Naive thymus-derived CD8-positive, alpha-beta T cell (primary cell): ENCODE measurements at regions not wholly inside any gene's neighbourhood (a gene's known extent, or its start where the extent isn't known, plus 50 kb on each side); places are given as distances from the start of the nearest gene placed in this dataset.
"Not testable (repeated sequence)": the region's sequence is repeated elsewhere in the genome, so short reads cannot be mapped to it uniquely, and the experiment has no call there.

ENCODE experiments used
- ATAC-seq, 2 donors: fragments of 150-1000 bp; cut with Tn5 transposase in 1 of 2; sonication (Bioruptor Pico), chemical (Tn5 transposase) in 1 of 2; 1 replicate in 1 of 2; 2 replicates in 1 of 2; pipeline ENCODE4 v1.10.0; 2021; ENCODE audit warnings: mild to moderate bottlenecking in 2 of 2, moderate library complexity in 2 of 2
- POLR2A ChIA-PET: fragments of 350-600 bp; sonication (Branson Sonifier 250); formaldehyde crosslinking; loops from one replicate; lab custom pipeline; 2021; ENCODE audit warnings: antibody characterized with exemption; lab: Charles Lee
- DNase-seq, 10 donors: peaks; one replicate each; pipeline versions ENCODE4 v3.0.0 to v3.0.0-alpha.2; 2020 to 2022
- H3K27ac Mint-ChIP-seq, 10 donors: one replicate each; pipeline ENCODE4 v1.8.0; 2020 to 2022; ENCODE audit warnings: mild to moderate bottlenecking in 10 of 10, mixed read lengths in 10 of 10, moderate library complexity in 4 of 10, inconsistent platforms in 1 of 10
- H3K27me3 Mint-ChIP-seq, 5 donors: one replicate each; pipeline ENCODE4 v1.8.0; 2021 to 2022; ENCODE audit warnings: mixed read lengths in 5 of 5
- H3K36me3 Mint-ChIP-seq, 3 donors: one replicate each; pipeline ENCODE4 v1.8.0; 2020 to 2022; ENCODE audit warnings: mixed read lengths in 3 of 3, mild to moderate bottlenecking in 2 of 3, inconsistent platforms in 1 of 3
- H3K4me1 Mint-ChIP-seq, 4 donors: one replicate each; pipeline ENCODE4 v1.8.0; 2021 to 2022; ENCODE audit warnings: mixed read lengths in 4 of 4
- H3K4me3 Mint-ChIP-seq, 10 donors: one replicate each; pipeline ENCODE4 v1.8.0; 2020 to 2022; ENCODE audit warnings: mild to moderate bottlenecking in 10 of 10, mixed read lengths in 10 of 10, moderate library complexity in 6 of 10, inconsistent platforms in 1 of 10
- H3K9me3 Mint-ChIP-seq, 9 donors: one replicate each; pipeline ENCODE4 v1.8.0; 2020 to 2022; ENCODE audit warnings: mixed read lengths in 9 of 9, mild to moderate bottlenecking in 3 of 9, inconsistent platforms in 1 of 9, moderate library complexity in 1 of 9

- ATAC-seq (no peak), DNase-seq (no peak)
- POLR2A ChIA-PET: no interaction called here
- Mint-ChIP-seq H3K36me3 (peaks cover 0 to 6% (median 3%) of the 10 kb centered on the region in 3 donors), H3K4me1 (peaks cover 2 to 6% (median 4%) of the 10 kb centered on the region in 4 donors), H3K27ac (no peak overlapping the region), H3K27me3 (no peaks in the 10 kb centered on the region), H3K4me3 (no peak overlapping the region), H3K9me3 (peaks cover 0 to 6% (median 2%) of the 10 kb centered on the region in 9 donors)
Measured at GRCh38 chr2:37764739-37765138, 93.3 kb upstream of the CDC42EP3 start.

GRCh38 chr2:37766106-37766505, 94.7 kb upstream of the CDC42EP3 start:
- POLR2A ChIA-PET: no interaction called here
- no peaks in the 10 kb centered on the region for H3K27me3 Mint-ChIP-seq
- H3K9me3 Mint-ChIP-seq: peaks cover 0 to 9% (median 4%) of the 10 kb centered on the region in 9 donors
- H3K27ac Mint-ChIP-seq: no peak overlapping the region
- H3K4me1 Mint-ChIP-seq: peaks cover 2 to 6% (median 4%) of the 10 kb centered on the region in 4 donors
- ATAC-seq (no peak), DNase-seq (no peak)
- H3K4me3 Mint-ChIP-seq: no peak overlapping the region
- peaks cover 0 to 10% (median 8%) of the 10 kb centered on the region in 3 donors for H3K36me3 Mint-ChIP-seq

GRCh38 chr2:37767046-37767445, 95.6 kb upstream of the CDC42EP3 start:
- POLR2A ChIA-PET: no interaction called here
- no peak for ATAC-seq
- Mint-ChIP-seq H3K36me3 (peaks cover 0 to 12% (median 8%) of the 10 kb centered on the region in 3 donors), H3K9me3 (peaks cover 0 to 11% (median 6%) of the 10 kb centered on the region in 9 donors), H3K27ac (peak overlapping the region in 1 of 10 donors; percentile 35), H3K4me3 (no peak overlapping the region), H3K27me3 (no peaks in the 10 kb centered on the region), H3K4me1 (peaks cover 2 to 6% (median 4%) of the 10 kb centered on the region in 4 donors)
- no peak for DNase-seq

GRCh38 chr2:37767959-37768925, 96.8 kb upstream of the CDC42EP3 start:
- no peak overlapping the region for H3K4me3 Mint-ChIP-seq
- POLR2A ChIA-PET: no interaction called here
- H3K27ac Mint-ChIP-seq: peak overlapping the region in 1 of 10 donors; percentile 28
- H3K4me1 Mint-ChIP-seq: peaks cover 2 to 5% (median 3%) of the 10 kb centered on the region in 4 donors
- H3K9me3 Mint-ChIP-seq: peaks cover 0 to 11% (median 6%) of the 10 kb centered on the region in 9 donors
- no peaks in the 10 kb centered on the region for H3K27me3 Mint-ChIP-seq
- ATAC-seq: no peak
- H3K36me3 Mint-ChIP-seq: peaks cover 0 to 12% (median 8%) of the 10 kb centered on the region in 3 donors
- no peak for DNase-seq

- Mint-ChIP-seq H3K27me3 (no peaks in the 10 kb centered on the region), H3K36me3 (peaks cover 0 to 21% (median 8%) of the 10 kb centered on the region in 3 donors), H3K9me3 (peaks cover 0 to 22% (median 6%) of the 10 kb centered on the region in 9 donors), H3K27ac (no peak overlapping the region), H3K4me3 (no peak overlapping the region), H3K4me1 (peaks cover 2 to 5% (median 3%) of the 10 kb centered on the region in 4 donors)
- POLR2A ChIA-PET: interaction anchor here (1.1 kb wide), 1 partner anchor 11 kb away, joined by 4 read pairs; no protein-coding TSS in a partner anchor
- DNase-seq (no peak), ATAC-seq (no peak)
Measured at GRCh38 chr2:37769551-37769950, 98.1 kb upstream of the CDC42EP3 start.

GRCh38 chr2:37770797-37771196, 99.4 kb upstream of the CDC42EP3 start:
- Mint-ChIP-seq H3K4me1 (peaks cover 0 to 4% (median 1%) of the 10 kb centered on the region in 4 donors), H3K27ac (no peak overlapping the region), H3K4me3 (no peak overlapping the region), H3K27me3 (no peaks in the 10 kb centered on the region), H3K36me3 (peaks cover 0 to 29% (median 8%) of the 10 kb centered on the region in 3 donors), H3K9me3 (peaks cover 0 to 27% (median 6%) of the 10 kb centered on the region in 9 donors)
- no peak for ATAC-seq
- DNase-seq: no peak
- POLR2A ChIA-PET: no interaction called here

GRCh38 chr2:37771600-37772088, 100.2 kb upstream of the CDC42EP3 start:
- POLR2A ChIA-PET: no interaction called here
- no peak for ATAC-seq
- no peaks in the 10 kb centered on the region for H3K27me3 Mint-ChIP-seq
- H3K27ac Mint-ChIP-seq: no peak overlapping the region
- peaks cover 0 to 24% (median 6%) of the 10 kb centered on the region in 9 donors for H3K9me3 Mint-ChIP-seq
- no peak for DNase-seq
- H3K36me3 Mint-ChIP-seq: peaks cover 0 to 29% (median 8%) of the 10 kb centered on the region in 3 donors
- H3K4me1 Mint-ChIP-seq: peaks cover 0 to 4% (median 1%) of the 10 kb centered on the region in 4 donors
- no peak overlapping the region for H3K4me3 Mint-ChIP-seq

GRCh38 chr2:37773371-37774130, 102.1 kb upstream of the CDC42EP3 start:
- Mint-ChIP-seq H3K4me1 (no peaks in the 10 kb centered on the region), H3K27me3 (peaks cover 0 to 4% (median 0%) of the 10 kb centered on the region in 5 donors), H3K27ac (peak overlapping the region in 1 of 10 donors; percentile 60), H3K36me3 (peaks cover 0 to 23% (median 8%) of the 10 kb centered on the region in 3 donors), H3K4me3 (no peak overlapping the region), H3K9me3 (peaks cover 0 to 24% (median 3%) of the 10 kb centered on the region in 9 donors)
- DNase-seq: no peak
- POLR2A ChIA-PET: no interaction called here
- no peak for ATAC-seq

GRCh38 chr2:37774171-37774944, 102.9 kb upstream of the CDC42EP3 start:
- ATAC-seq, H3K4me3 Mint-ChIP-seq, DNase-seq, POLR2A ChIA-PET, H3K4me1 Mint-ChIP-seq, H3K27me3 Mint-ChIP-seq: not testable (repeated sequence)
- Mint-ChIP-seq H3K27ac (peak overlapping the region in 1 of 10 donors; percentile 64), H3K9me3 (peaks cover 0 to 24% (median 3%) of the 10 kb centered on the region in 9 donors), H3K36me3 (peaks cover 0 to 23% (median 8%) of the 10 kb centered on the region in 3 donors)

- DNase-seq: no peak
- Mint-ChIP-seq H3K27ac (peak overlapping the region in 1 of 10 donors; percentile 64), H3K27me3 (peaks cover 0 to 4% (median 0%) of the 10 kb centered on the region in 5 donors), H3K9me3 (peaks cover 0 to 24% (median 3%) of the 10 kb centered on the region in 9 donors), H3K36me3 (peaks cover 0 to 23% (median 4%) of the 10 kb centered on the region in 3 donors), H3K4me1 (no peaks in the 10 kb centered on the region), H3K4me3 (no peak overlapping the region)
- POLR2A ChIA-PET: no interaction called here
- ATAC-seq: no peak
Measured at GRCh38 chr2:37774976-37775907, 103.8 kb upstream of the CDC42EP3 start.

- no peak for DNase-seq
- Mint-ChIP-seq H3K4me1 (no peaks in the 10 kb centered on the region), H3K36me3 (peaks cover 0 to 21% (median 2%) of the 10 kb centered on the region in 3 donors), H3K9me3 (peaks cover 0 to 23% (median 3%) of the 10 kb centered on the region in 9 donors), H3K27me3 (peaks cover 0 to 4% (median 0%) of the 10 kb centered on the region in 5 donors), H3K27ac (no peak overlapping the region), H3K4me3 (no peak overlapping the region)
- POLR2A ChIA-PET: no interaction called here
- no peak for ATAC-seq
Measured at GRCh38 chr2:37775908-37776250, 104.4 kb upstream of the CDC42EP3 start.
